ENCODE measurements at regions not wholly inside any gene's neighbourhood (a gene's known extent, or its start where the extent isn't known, plus 50 kb on each side); places are given as distances from the start of the nearest gene placed in this dataset.

- no peak for ATAC-seq
- intact Hi-C loops (cut with DNase I) = no loop called here
Observed at GRCh38 chr17:12369065-12369464, 296.6 kb upstream of the MYOCD start.

GRCh38 chr17:12376276-12376675 lies 289.4 kb upstream of the MYOCD start:
- Histone ChIP-seq H3K27me3 (ENCODE audit: low read depth) (no peaks in the 10 kb centered on the region), H3K36me3 (no peaks in the 10 kb centered on the region), H3K27ac (no peak overlapping the region), H3K4me3 (no peak overlapping the region), H3K9me3 (no peaks in the 10 kb centered on the region), H3K4me1 (no peaks in the 10 kb centered on the region)
- no peak for DNase-seq
- TF ChIP-seq CTCF (IDR thresholded peaks at IDR 0.05) = no peak
- ATAC-seq = no peak
- intact Hi-C loops (cut with DNase I) = no loop called here

More at GRCh38 chr17:12369065-12369464, 296.6 kb upstream of the MYOCD start:
- Histone ChIP-seq H3K27ac (no peak overlapping the region), H3K4me1 (no peaks in the 10 kb centered on the region), H3K9me3 (no peaks in the 10 kb centered on the region), H3K4me3 (no peak overlapping the region), H3K36me3 (no peaks in the 10 kb centered on the region), H3K27me3 (ENCODE audit: low read depth) (no peaks in the 10 kb centered on the region)
- TF ChIP-seq CTCF (IDR thresholded peaks at IDR 0.05) = no peak
- no peak for DNase-seq

- no peaks in the 10 kb centered on the region for H3K9me3 ChIP-seq
- TF ChIP-seq CTCF (IDR thresholded peaks at IDR 0.05) = no peak
- no peak overlapping the region for H3K4me3 ChIP-seq
- no peaks in the 10 kb centered on the region for H3K27me3 ChIP-seq (ENCODE audit: low read depth)
- H3K36me3 ChIP-seq = no peaks in the 10 kb centered on the region
- H3K4me1 ChIP-seq = no peaks in the 10 kb centered on the region
- no peak for ATAC-seq
- no peak overlapping the region for H3K27ac ChIP-seq
- no peak for DNase-seq
- intact Hi-C loops (cut with DNase I) = no loop called here
Observed at GRCh38 chr17:12386225-12386624, 279.5 kb upstream of the MYOCD start.

GRCh38 chr17:12388226-12388625 lies 277.5 kb upstream of the MYOCD start:
- TF ChIP-seq CTCF (IDR thresholded peaks at IDR 0.05) = no peak

GRCh38 chr17:12389421-12389820 lies 276.3 kb upstream of the MYOCD start:
- H3K9me3 ChIP-seq = no peaks in the 10 kb centered on the region
- no peak for TF ChIP-seq CTCF (IDR thresholded peaks at IDR 0.05)
- no peaks in the 10 kb centered on the region for H3K4me1 ChIP-seq
- DNase-seq = no peak
- H3K36me3 ChIP-seq = no peaks in the 10 kb centered on the region
- ATAC-seq = no peak
- intact Hi-C loops (cut with DNase I) = no loop called here
- H3K27me3 ChIP-seq (ENCODE audit: low read depth) = no peaks in the 10 kb centered on the region
- no peak overlapping the region for H3K27ac ChIP-seq
- H3K4me3 ChIP-seq = no peak overlapping the region

More at GRCh38 chr17:12388226-12388625, 277.5 kb upstream of the MYOCD start:
- Histone ChIP-seq H3K27ac (no peak overlapping the region), H3K36me3 (no peaks in the 10 kb centered on the region), H3K4me3 (no peak overlapping the region), H3K9me3 (no peaks in the 10 kb centered on the region), H3K4me1 (no peaks in the 10 kb centered on the region), H3K27me3 (ENCODE audit: low read depth) (no peaks in the 10 kb centered on the region)
- ATAC-seq (no peak), DNase-seq (no peak)
- intact Hi-C loops (cut with DNase I) = no loop called here

- H3K9me3 ChIP-seq = no peaks in the 10 kb centered on the region
- intact Hi-C loops (cut with DNase I) = no loop called here
- H3K27me3 ChIP-seq (ENCODE audit: low read depth) = no peaks in the 10 kb centered on the region
- TF ChIP-seq CTCF (IDR thresholded peaks at IDR 0.05) = no peak
- DNase-seq (no peak), ATAC-seq (no peak)
- no peak overlapping the region for H3K4me3 ChIP-seq
- no peaks in the 10 kb centered on the region for H3K4me1 ChIP-seq
- no peaks in the 10 kb centered on the region for H3K36me3 ChIP-seq
- no peak overlapping the region for H3K27ac ChIP-seq
Observed at GRCh38 chr17:12390631-12391030, 275.1 kb upstream of the MYOCD start.

Measured in lower lobe of right lung (tissue), 2 donors.